Transverse colon (tissue), 4 donors: ENCODE measurements at regions not wholly inside any gene's neighbourhood (a gene's known extent, or its start where the extent isn't known, plus 50 kb on each side); places are given as distances from the start of the nearest gene placed in this dataset.

Experiments used
- CTCF ChIP-seq, 5 experiments: fragments of 200-600 bp in 3 of 5; fragments of 450-650 bp in 2 of 5; sonication (generic) in 3 of 5; IDR thresholded peaks; 1 replicate in 2 of 5; 2 replicates in 3 of 5; pipeline ENCODE4 v1.5.1; 2016 to 2017; ENCODE audit warnings: antibody characterized with exemption in 5 of 5, inconsistent platforms in 3 of 5, mild to moderate bottlenecking in 2 of 5, moderate library complexity in 1 of 5
- EP300 ChIP-seq: sonication (generic); formaldehyde crosslinking; IDR thresholded peaks from one replicate; pipeline ENCODE4 v1.6.1; 2017; ENCODE audit warnings: antibody characterized with exemption, low read depth
- POLR2A ChIP-seq: fragments of 450-650 bp; IDR thresholded peaks from one replicate; pipeline ENCODE4 v1.6.1; 2016; ENCODE audit warnings: antibody characterized with exemption, mild to moderate bottlenecking, moderate library complexity
- POLR2AphosphoS5 ChIP-seq, 3 donors: sonication (generic); formaldehyde crosslinking; IDR thresholded peaks; one replicate each; pipeline ENCODE4 v1.6.1; 2016; ENCODE audit warnings: antibody characterized with exemption in 3 of 3

- no peak for TF ChIP-seq CTCF (IDR thresholded peaks at IDR 0.05)
- TF ChIP-seq EP300 = no peak
- TF ChIP-seq POLR2A = no peak
- TF ChIP-seq POLR2AphosphoS5 (IDR thresholded peaks at IDR 0.05) = no peak
Measured at GRCh38 chr6:139728876-139729427, 354.5 kb upstream of the CITED2 start.
